Duodenal mucosa (tissue), 2 donors: ENCODE measurements at regions not wholly inside any gene's neighbourhood (a gene's known extent, or its start where the extent isn't known, plus 50 kb on each side); places are given as distances from the start of the nearest gene placed in this dataset.

Experiments used
- H3K27ac ChIP-seq: one replicate; pipeline ENCODE4 v1.7.0; 2013; ENCODE audit warnings: low read depth, low read length
- H3K27me3 ChIP-seq, 2 donors: one replicate each; pipeline ENCODE4 v1.7.0; 2013; ENCODE audit warnings: low read length in 2 of 2, control low read depth in 1 of 2; ENCODE audit not compliant: insufficient read depth in 2 of 2, control insufficient read depth in 1 of 2
- H3K36me3 ChIP-seq, 2 donors: one replicate each; pipeline ENCODE4 v1.7.0; 2013; ENCODE audit warnings: low read length in 2 of 2, control low read depth in 1 of 2; ENCODE audit not compliant: insufficient read depth in 2 of 2, control insufficient read depth in 1 of 2
- H3K4me1 ChIP-seq, 2 donors: one replicate each; pipeline ENCODE4 v1.7.0; 2013; ENCODE audit warnings: low read length in 2 of 2, control low read depth in 1 of 2; ENCODE audit not compliant: insufficient read depth in 2 of 2, control insufficient read depth in 1 of 2
- H3K4me3 ChIP-seq, 2 donors: one replicate each; pipeline ENCODE4 v1.7.0; 2013; ENCODE audit warnings: low read length in 2 of 2, low read depth in 1 of 2
- H3K9ac ChIP-seq, 2 donors: one replicate each; pipeline ENCODE4 v1.7.0; 2013; ENCODE audit warnings: low read length in 2 of 2, low read depth in 1 of 2
- H3K9me3 ChIP-seq, 2 donors: one replicate each; pipeline ENCODE4 v1.7.0; 2013; ENCODE audit warnings: low read length in 2 of 2, control low read depth in 1 of 2; ENCODE audit not compliant: control insufficient read depth in 1 of 2

GRCh38 chr13:106232681-106233080 lies 302.8 kb downstream of the EFNB2 start:
- H3K4me3 ChIP-seq: no peak overlapping the region
- no peaks in the 10 kb centered on the region for H3K4me1 ChIP-seq
- H3K27me3 ChIP-seq: no peaks in the 10 kb centered on the region
- H3K27ac ChIP-seq: no peak overlapping the region
- H3K9ac ChIP-seq: no peak overlapping the region
- H3K9me3 ChIP-seq: no peaks in the 10 kb centered on the region
- H3K36me3 ChIP-seq: no peaks in the 10 kb centered on the region

- Histone ChIP-seq H3K36me3 (no peaks in the 10 kb centered on the region), H3K9me3 (no peaks in the 10 kb centered on the region), H3K27ac (no peak overlapping the region), H3K4me1 (no peaks in the 10 kb centered on the region), H3K4me3 (no peak overlapping the region), H3K27me3 (no peaks in the 10 kb centered on the region), H3K9ac (no peak overlapping the region)
Observed at GRCh38 chr13:106230450-106230849, 305.0 kb downstream of the EFNB2 start.

- Histone ChIP-seq H3K9ac (no peak overlapping the region), H3K27ac (no peak overlapping the region), H3K36me3 (no peaks in the 10 kb centered on the region), H3K4me1 (no peaks in the 10 kb centered on the region), H3K4me3 (no peak overlapping the region), H3K9me3 (no peaks in the 10 kb centered on the region), H3K27me3 (no peaks in the 10 kb centered on the region)
Observed at GRCh38 chr13:106225126-106225525, 310.3 kb downstream of the EFNB2 start.

- Histone ChIP-seq H3K9me3 (no peaks in the 10 kb centered on the region), H3K27ac (no peak overlapping the region), H3K9ac (no peak overlapping the region), H3K4me1 (no peaks in the 10 kb centered on the region), H3K4me3 (no peak overlapping the region), H3K27me3 (no peaks in the 10 kb centered on the region), H3K36me3 (no peaks in the 10 kb centered on the region)
Observed at GRCh38 chr13:106220211-106220610, 315.3 kb downstream of the EFNB2 start.

- Histone ChIP-seq H3K9ac (no peak overlapping the region), H3K27ac (no peak overlapping the region), H3K4me3 (no peak overlapping the region), H3K36me3 (no peaks in the 10 kb centered on the region), H3K27me3 (no peaks in the 10 kb centered on the region), H3K4me1 (no peaks in the 10 kb centered on the region), H3K9me3 (no peaks in the 10 kb centered on the region)
Observed at GRCh38 chr13:106213028-106213757, 322.3 kb downstream of the EFNB2 start.

GRCh38 chr13:106212386-106213010 lies 323.0 kb downstream of the EFNB2 start:
- Histone ChIP-seq H3K9me3 (no peaks in the 10 kb centered on the region), H3K9ac (no peak overlapping the region), H3K4me3 (no peak overlapping the region), H3K4me1 (no peaks in the 10 kb centered on the region), H3K36me3 (no peaks in the 10 kb centered on the region), H3K27me3 (no peaks in the 10 kb centered on the region), H3K27ac (no peak overlapping the region)

- H3K9ac ChIP-seq: no peak overlapping the region
- H3K9me3 ChIP-seq: no peaks in the 10 kb centered on the region
- no peak overlapping the region for H3K4me3 ChIP-seq
- H3K36me3 ChIP-seq: no peaks in the 10 kb centered on the region
- H3K27me3 ChIP-seq: no peaks in the 10 kb centered on the region
- no peak overlapping the region for H3K27ac ChIP-seq
- H3K4me1 ChIP-seq: no peaks in the 10 kb centered on the region
Observed at GRCh38 chr13:106210324-106210723, 325.1 kb downstream of the EFNB2 start.

- Histone ChIP-seq H3K9me3 (no peaks in the 10 kb centered on the region), H3K27me3 (no peaks in the 10 kb centered on the region), H3K4me3 (no peak overlapping the region), H3K4me1 (no peaks in the 10 kb centered on the region), H3K27ac (no peak overlapping the region), H3K9ac (no peak overlapping the region), H3K36me3 (no peaks in the 10 kb centered on the region)
Observed at GRCh38 chr13:106205871-106206270, 329.6 kb downstream of the EFNB2 start.

- Histone ChIP-seq H3K27ac (no peak overlapping the region), H3K9me3 (no peaks in the 10 kb centered on the region), H3K4me3 (no peak overlapping the region), H3K27me3 (no peaks in the 10 kb centered on the region), H3K4me1 (no peaks in the 10 kb centered on the region), H3K36me3 (no peaks in the 10 kb centered on the region), H3K9ac (no peak overlapping the region)
Observed at GRCh38 chr13:106197496-106197895, 338.0 kb downstream of the EFNB2 start.

- Histone ChIP-seq H3K9ac (no peak overlapping the region), H3K36me3 (no peaks in the 10 kb centered on the region), H3K4me3 (no peak overlapping the region), H3K27ac (no peak overlapping the region), H3K27me3 (no peaks in the 10 kb centered on the region), H3K4me1 (peaks cover 0 to 8% of the 10 kb centered on the region in 2 donors), H3K9me3 (peaks cover 2 to 3% of the 10 kb centered on the region in 2 donors)
Observed at GRCh38 chr13:106187501-106188095, 347.9 kb downstream of the EFNB2 start.
